ENCODE measurements at regions not wholly inside any gene's neighbourhood (a gene's known extent, or its start where the extent isn't known, plus 50 kb on each side); places are given as distances from the start of the nearest gene placed in this dataset.

DNA sequence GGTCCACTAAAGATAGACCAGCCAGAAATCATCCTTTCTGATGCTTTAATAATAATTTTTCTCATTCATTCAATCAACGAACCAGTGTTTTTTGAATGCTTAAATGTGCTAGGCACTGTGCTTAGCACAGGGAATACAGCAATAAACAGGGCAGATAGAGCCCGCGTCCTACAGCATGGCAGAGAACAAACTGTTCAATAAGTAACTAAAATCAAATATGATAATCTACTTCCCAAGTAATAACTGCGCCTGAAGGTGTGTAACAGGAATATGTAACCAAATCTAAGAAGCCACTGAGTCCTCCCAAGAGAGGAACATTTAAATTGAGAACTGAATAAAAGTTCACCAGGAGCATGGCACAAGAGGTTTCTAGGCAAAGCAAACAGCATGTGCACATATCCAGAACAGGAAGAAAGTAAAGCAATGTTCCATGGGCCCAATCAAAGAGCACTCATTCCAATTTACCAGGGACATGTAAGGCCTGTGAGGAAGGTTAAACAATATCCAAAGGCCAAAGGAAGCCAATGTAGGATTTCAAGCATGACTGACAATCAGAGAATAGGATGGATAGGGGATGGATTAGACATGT, 311.0 kb upstream of the RARB start:
- Histone ChIP-seq H3K4me3 (ENCODE audit: insufficient read depth, low read depth, low read length) (no peak overlapping the region), H4K91ac (ENCODE audit: insufficient read depth, low read depth, low read length) (no peak overlapping the region), H4K5ac (ENCODE audit: low read depth, low read length) (no peak overlapping the region), H3K27ac (ENCODE audit: insufficient read depth, low read length) (no peak overlapping the region), H3K9ac (ENCODE audit: low read depth, low read length) (no peak overlapping the region), H3K4me2 (ENCODE audit: low read depth, low read length) (no peak overlapping the region), H3K23ac (ENCODE audit: low read depth, low read length) (no peak overlapping the region), H3K9me1 (ENCODE audit: insufficient read depth, low read length) (no peaks in the 10 kb centered on the region), H2BK5ac (ENCODE audit: low read depth, low read length, poor library complexity, severe bottlenecking) (no peak overlapping the region), H2BK120ac (ENCODE audit: low read depth, low read length) (no peak overlapping the region), H3K4ac (ENCODE audit: low read depth, low read length) (no peak overlapping the region), H4K20me1 (ENCODE audit: insufficient read depth, low read length) (no peaks in the 10 kb centered on the region), H3K9me3 (ENCODE audit: control insufficient read depth, insufficient read depth, low read length) (peaks cover 5% of the 10 kb centered on the region; the same call in 1 of the 2 replicates), H2AK5ac (ENCODE audit: low read depth, low read length) (no peak overlapping the region), H2AFZ (replicated peaks; ENCODE audit: low read length, poor library complexity) (no peak overlapping the region), H4K8ac (ENCODE audit: low read depth in 2 of 2, low read length in 2 of 2) (no peak overlapping the region), H3K27me3 (ENCODE audit: control insufficient read depth, insufficient read depth, low read length) (no peaks in the 10 kb centered on the region), H2BK20ac (ENCODE audit: low read depth, low read length) (no peak overlapping the region), H3K56ac (ENCODE audit: extremely low read depth, insufficient read depth, low read length) (no peak overlapping the region), H2BK15ac (ENCODE audit: low read depth, low read length) (no peak overlapping the region), H3K4me1 (ENCODE audit: control insufficient read depth, insufficient read depth, low read length) (no peaks in the 10 kb centered on the region), H3K14ac (replicated peaks; ENCODE audit: low read depth, low read length) (no peak overlapping the region), H2AK9ac (replicated peaks; ENCODE audit: low read depth, low read length, poor library complexity) (no peak overlapping the region), H3K36me3 (ENCODE audit: control insufficient read depth, insufficient read depth, low read length) (no peaks in the 10 kb centered on the region), H3K79me1 (ENCODE audit: low read depth in 1 of 2, low read length in 2 of 2) (no peaks in the 10 kb centered on the region), H3K18ac (ENCODE audit: low read depth, low read length) (no peak overlapping the region)
- ATAC-seq (ENCODE audit: low read depth) (no peak), DNase-seq (no peak)
- CTCF ChIA-PET = no interaction called here
- in situ Hi-C loops (cut with MboI; ENCODE audit: low sequenced_read_pairs) (no loop called here), dilution Hi-C loops (cut with HindIII; ENCODE audit: low sequenced_read_pairs, unreplicated experiment) (no loop called here), intact Hi-C loops (cut with micrococcal nuclease) (no loop called here)
- TF ChIP-seq, protein P1, sequence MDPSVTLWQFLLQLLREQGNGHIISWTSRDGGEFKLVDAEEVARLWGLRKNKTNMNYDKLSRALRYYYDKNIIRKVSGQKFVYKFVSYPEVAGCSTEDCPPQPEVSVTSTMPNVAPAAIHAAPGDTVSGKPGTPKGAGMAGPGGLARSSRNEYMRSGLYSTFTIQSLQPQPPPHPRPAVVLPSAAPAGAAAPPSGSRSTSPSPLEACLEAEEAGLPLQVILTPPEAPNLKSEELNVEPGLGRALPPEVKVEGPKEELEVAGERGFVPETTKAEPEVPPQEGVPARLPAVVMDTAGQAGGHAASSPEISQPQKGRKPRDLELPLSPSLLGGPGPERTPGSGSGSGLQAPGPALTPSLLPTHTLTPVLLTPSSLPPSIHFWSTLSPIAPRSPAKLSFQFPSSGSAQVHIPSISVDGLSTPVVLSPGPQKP (IDR thresholded peaks at IDR 0.05; ENCODE audit: borderline replicate concordance, low read depth, low read length) = no peak
- no peak for TF ChIP-seq CHD1 (IDR thresholded peaks at IDR 0.05; ENCODE audit: low read depth, low read length)
- no peak for TF ChIP-seq RCOR1 (IDR thresholded peaks at IDR 0.05; ENCODE audit: insufficient replicate concordance, low read length)
- TF ChIP-seq, protein P2, sequence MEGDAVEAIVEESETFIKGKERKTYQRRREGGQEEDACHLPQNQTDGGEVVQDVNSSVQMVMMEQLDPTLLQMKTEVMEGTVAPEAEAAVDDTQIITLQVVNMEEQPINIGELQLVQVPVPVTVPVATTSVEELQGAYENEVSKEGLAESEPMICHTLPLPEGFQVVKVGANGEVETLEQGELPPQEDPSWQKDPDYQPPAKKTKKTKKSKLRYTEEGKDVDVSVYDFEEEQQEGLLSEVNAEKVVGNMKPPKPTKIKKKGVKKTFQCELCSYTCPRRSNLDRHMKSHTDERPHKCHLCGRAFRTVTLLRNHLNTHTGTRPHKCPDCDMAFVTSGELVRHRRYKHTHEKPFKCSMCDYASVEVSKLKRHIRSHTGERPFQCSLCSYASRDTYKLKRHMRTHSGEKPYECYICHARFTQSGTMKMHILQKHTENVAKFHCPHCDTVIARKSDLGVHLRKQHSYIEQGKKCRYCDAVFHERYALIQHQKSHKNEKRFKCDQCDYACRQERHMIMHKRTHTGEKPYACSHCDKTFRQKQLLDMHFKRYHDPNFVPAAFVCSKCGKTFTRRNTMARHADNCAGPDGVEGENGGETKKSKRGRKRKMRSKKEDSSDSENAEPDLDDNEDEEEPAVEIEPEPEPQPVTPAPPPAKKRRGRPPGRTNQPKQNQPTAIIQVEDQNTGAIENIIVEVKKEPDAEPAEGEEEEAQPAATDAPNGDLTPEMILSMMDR (conservative IDR thresholded peaks at IDR 0.05; ENCODE audit: low read depth, low read length) = no peak
- no peak for TF ChIP-seq USF2 (IDR thresholded peaks at IDR 0.05; ENCODE audit: low read depth, low read length)
- TF ChIP-seq MAFK (IDR thresholded peaks at IDR 0.05; ENCODE audit: low read depth, low read length) = no peak
- TF ChIP-seq MXI1 (IDR thresholded peaks at IDR 0.05; ENCODE audit: borderline replicate concordance, low read depth, low read length) = no peak
- TF ChIP-seq BHLHE40 (IDR thresholded peaks at IDR 0.05; ENCODE audit: low read depth, low read length) = no peak
- TF ChIP-seq CEBPB (IDR thresholded peaks at IDR 0.05; ENCODE audit: low read depth, low read length) = no peak
- no peak for TF ChIP-seq POLR2A (IDR thresholded peaks at IDR 0.05; ENCODE audit: low read depth, low read length)
- TF ChIP-seq NFE2L2 (IDR thresholded peaks at IDR 0.05; ENCODE audit: low read depth, low read length) = no peak
- WGBS, 2 experiments (ENCODE audit: extremely low coverage in 2 of 2, insufficient read length in 1 of 2) = no CpG with 5 or more reads among the region's 4 CpGs
- POLR2A ChIA-PET (ENCODE audit: unreplicated experiment) = no interaction called here
- no TSS peak for BruUV-seq (replicated peaks)
